Left ventricle myocardium inferior (tissue), 1 donor: ENCODE measurements at regions not wholly inside any gene's neighbourhood (a gene's known extent, or its start where the extent isn't known, plus 50 kb on each side); places are given as distances from the start of the nearest gene placed in this dataset.
"Not testable (repeated sequence)": the region's sequence is repeated elsewhere in the genome, so short reads cannot be mapped to it uniquely, and the experiment has no call there.

Source experiments
- DNase-seq: peaks from one replicate; pipeline ENCODE4 v3.0.0-alpha.2; 2020
- H3K27ac ChIP-seq: fragments of 200-600 bp; replicated peaks from 2 replicates; pipeline ENCODE4 v1.8.0; 2021
- H3K27me3 ChIP-seq: fragments of 200-600 bp; 2 replicates; pipeline ENCODE4 v1.8.0; 2021; ENCODE audit warnings: low read depth
- H3K36me3 ChIP-seq: fragments of 200-600 bp; 2 replicates; pipeline ENCODE4 v1.8.0; 2021
- H3K4me1 ChIP-seq: fragments of 200-600 bp; 2 replicates; pipeline ENCODE4 v1.8.0; 2021
- H3K4me3 ChIP-seq: fragments of 200-600 bp; 2 replicates; pipeline ENCODE4 v1.8.0; 2021; ENCODE audit warnings: mild to moderate bottlenecking, moderate library complexity
- H3K9me3 ChIP-seq: fragments of 200-600 bp; replicated peaks from 2 replicates; pipeline ENCODE4 v1.8.0; 2021
- CTCF ChIP-seq: fragments of 200-600 bp; IDR thresholded peaks from 2 replicates; pipeline ENCODE4 v1.8.0; 2021; ENCODE audit warnings: antibody characterized with exemption, mild to moderate bottlenecking, borderline replicate concordance
- intact Hi-C: fragments of 100-400 bp; cut with micrococcal nuclease; formaldehyde crosslinking; loops from one replicate; pipeline ENCODE4 v1.11.0; 2022
- donor health status: DM: no; HTN: yes; CAD: no; lungs with severe emphysema.

- no peak overlapping the region for H3K27ac ChIP-seq
- H3K9me3 ChIP-seq, result peaks cover 23% of the 10 kb centered on the region
- H3K4me1 ChIP-seq, result no peaks in the 10 kb centered on the region
- H3K27me3 ChIP-seq, result no peaks in the 10 kb centered on the region
- no peak for DNase-seq
- no peak for TF ChIP-seq CTCF
- H3K36me3 ChIP-seq, result no peaks in the 10 kb centered on the region
- no peak overlapping the region for H3K4me3 ChIP-seq
- intact Hi-C loops, result no loop called here
These were observed 154.1 kb upstream of the POGK start for GRCh38 chr1:166685200-166685599.

GRCh38 chr1:166685891-166686290 lies 153.4 kb upstream of the POGK start:
- H3K4me3 ChIP-seq, DNase-seq, intact Hi-C loops, H3K27me3 ChIP-seq, H3K4me1 ChIP-seq, H3K36me3 ChIP-seq, H3K27ac ChIP-seq: not testable (repeated sequence)
- peaks cover 23% of the 10 kb centered on the region for H3K9me3 ChIP-seq

- H3K27ac ChIP-seq, H3K36me3 ChIP-seq, H3K4me3 ChIP-seq, DNase-seq, H3K27me3 ChIP-seq, H3K4me1 ChIP-seq, intact Hi-C loops: not testable (repeated sequence)
- H3K9me3 ChIP-seq, result peaks cover 10% of the 10 kb centered on the region
These were observed 148.7 kb upstream of the POGK start for GRCh38 chr1:166690596-166690995.

GRCh38 chr1:166691476-166691875 lies 147.8 kb upstream of the POGK start:
- Histone ChIP-seq H3K27me3 (peaks cover 6% of the 10 kb centered on the region), H3K4me3 (no peak overlapping the region), H3K36me3 (no peaks in the 10 kb centered on the region), H3K9me3 (peaks cover 2% of the 10 kb centered on the region), H3K4me1 (no peaks in the 10 kb centered on the region), H3K27ac (no peak overlapping the region)
- intact Hi-C loops, result no loop called here
- DNase-seq, result no peak
- TF ChIP-seq CTCF, result no peak

GRCh38 chr1:166692346-166692745 lies 146.9 kb upstream of the POGK start:
- Histone ChIP-seq H3K9me3 (no peaks in the 10 kb centered on the region), H3K27me3 (peaks cover 6% of the 10 kb centered on the region), H3K4me3 (no peak overlapping the region), H3K4me1 (no peaks in the 10 kb centered on the region), H3K36me3 (no peaks in the 10 kb centered on the region), H3K27ac (no peak overlapping the region)
- no peak for TF ChIP-seq CTCF
- DNase-seq, result no peak
- intact Hi-C loops, result no loop called here

- H3K4me1 ChIP-seq, result no peaks in the 10 kb centered on the region
- no peak overlapping the region for H3K27ac ChIP-seq
- H3K9me3 ChIP-seq, result no peaks in the 10 kb centered on the region
- no peak for DNase-seq
- intact Hi-C loops, result no loop called here
- no peak for TF ChIP-seq CTCF
- peaks cover 6% of the 10 kb centered on the region for H3K27me3 ChIP-seq
- no peaks in the 10 kb centered on the region for H3K36me3 ChIP-seq
- no peak overlapping the region for H3K4me3 ChIP-seq
These were observed 146.1 kb upstream of the POGK start for GRCh38 chr1:166693158-166693557.
